ENCODE measurements at regions not wholly inside any gene's neighbourhood (a gene's known extent, or its start where the extent isn't known, plus 50 kb on each side); places are given as distances from the start of the nearest gene placed in this dataset.

- TF ChIP-seq CTCF (IDR thresholded peaks at IDR 0.05): no peak
- no peak for TF ChIP-seq POLR2A (IDR thresholded peaks at IDR 0.05)
These were observed 335.2 kb upstream of the TARS1 start for GRCh38 chr5:33105521-33105941.

Data from ovary (tissue), 3 donors.